GM19239 (cell line): ENCODE measurements at regions not wholly inside any gene's neighbourhood (a gene's known extent, or its start where the extent isn't known, plus 50 kb on each side); places are given as distances from the start of the nearest gene placed in this dataset.
"Not testable (repeated sequence)": the region's sequence is repeated elsewhere in the genome, so short reads cannot be mapped to it uniquely, and the experiment has no call there.

Experiments used
- DNase-seq: peaks from one replicate; pipeline ENCODE4 v3.0.0; 2011; ENCODE audit warnings: low spot score; ENCODE audit not compliant: insufficient read length
- FAIRE-seq: peaks from 2 replicates; lab custom pipeline; 2011; peaks lifted over from hg19 to GRCh38; lab: Jason Lieb, UNC

GRCh38 chr10:129213256-129213655 lies 253.8 kb upstream of the MGMT start:
- no peak for FAIRE-seq
- DNase-seq: no peak

GRCh38 chr10:129213996-129214395 lies 253.0 kb upstream of the MGMT start:
- FAIRE-seq, DNase-seq: not testable (repeated sequence)

- FAIRE-seq: no peak
- no peak for DNase-seq
These were observed 247.7 kb upstream of the MGMT start for GRCh38 chr10:129219364-129219763.

GRCh38 chr10:129222436-129222835 lies 244.6 kb upstream of the MGMT start:
- no peak for DNase-seq
- FAIRE-seq: no peak

GRCh38 chr10:129223363-129223762 lies 243.7 kb upstream of the MGMT start:
- DNase-seq (no peak), FAIRE-seq (no peak)

- DNase-seq (no peak), FAIRE-seq (no peak)
These were observed 243.0 kb upstream of the MGMT start for GRCh38 chr10:129224065-129224464.

GRCh38 chr10:129231821-129232220 lies 235.2 kb upstream of the MGMT start:
- FAIRE-seq (no peak), DNase-seq (no peak)

GRCh38 chr10:129233351-129234148 lies 233.5 kb upstream of the MGMT start:
- FAIRE-seq (no peak), DNase-seq (no peak)

- no peak for DNase-seq
- no peak for FAIRE-seq
These were observed 230.8 kb upstream of the MGMT start for GRCh38 chr10:129236274-129236691.

GRCh38 chr10:129241461-129241860 lies 225.6 kb upstream of the MGMT start:
- no peak for FAIRE-seq
- DNase-seq: no peak

- DNase-seq (no peak), FAIRE-seq (no peak)
These were observed 222.7 kb upstream of the MGMT start for GRCh38 chr10:129244298-129244697.

GRCh38 chr10:129244757-129245156 lies 222.3 kb upstream of the MGMT start:
- FAIRE-seq: no peak
- no peak for DNase-seq

- DNase-seq: no peak
- FAIRE-seq: no peak
These were observed 213.7 kb upstream of the MGMT start for GRCh38 chr10:129253161-129253864.

- no peak for FAIRE-seq
- DNase-seq: no peak
These were observed 213.2 kb upstream of the MGMT start for GRCh38 chr10:129253865-129254179.

GRCh38 chr10:129258283-129258923 lies 208.6 kb upstream of the MGMT start:
- FAIRE-seq (no peak), DNase-seq (no peak)

GRCh38 chr10:129259128-129259815 lies 207.8 kb upstream of the MGMT start:
- DNase-seq (no peak), FAIRE-seq (no peak)

GRCh38 chr10:129272176-129272575 lies 194.9 kb upstream of the MGMT start:
- DNase-seq (no peak), FAIRE-seq (no peak)

- FAIRE-seq (no peak), DNase-seq (no peak)
These were observed 194.0 kb upstream of the MGMT start for GRCh38 chr10:129272866-129273650.

- DNase-seq: no peak
- no peak for FAIRE-seq
These were observed 193.2 kb upstream of the MGMT start for GRCh38 chr10:129273860-129274259.
